ENCODE measurements at regions not wholly inside any gene's neighbourhood (a gene's known extent, or its start where the extent isn't known, plus 50 kb on each side); places are given as distances from the start of the nearest gene placed in this dataset.

GRCh38 chr11:134582770-134583095 is 170.7 kb upstream of the B3GAT1 start:
- Histone ChIP-seq H3K4me1 (ENCODE audit: control insufficient read depth in 2 of 3, insufficient read depth in 2 of 3, low read depth in 1 of 3, low read length in 3 of 3) (peaks cover 0 to 7% (median 0%) of the 10 kb centered on the region in 3 donors), H3K36me3 (ENCODE audit: control insufficient read depth in 2 of 3, insufficient read depth in 3 of 3, low read length in 3 of 3) (no peaks in the 10 kb centered on the region), H3K27ac (ENCODE audit: low read depth in 2 of 2, low read length in 2 of 2) (no peak overlapping the region), H3K9me3 (ENCODE audit: control insufficient read depth in 2 of 3, insufficient read depth in 1 of 3, low read length in 3 of 3) (no peaks in the 10 kb centered on the region), H3K27me3 (ENCODE audit: control insufficient read depth, insufficient read depth, low read length) (no peaks in the 10 kb centered on the region), H3K9ac (ENCODE audit: low read length in 3 of 3) (no peak overlapping the region), H3K4me3 (ENCODE audit: low read length in 3 of 3) (no peak overlapping the region)
- DNase-seq (no peak), FAIRE-seq (no peak)
- intact Hi-C loops (cut with DNase I), result no loop called here
- no peak for TF ChIP-seq CTCF (IDR thresholded peaks at IDR 0.05; ENCODE audit: borderline replicate concordance, extremely low read depth, insufficient read depth)

- Histone ChIP-seq H3K9me3 (ENCODE audit: control insufficient read depth in 2 of 3, insufficient read depth in 1 of 3, low read length in 3 of 3) (no peaks in the 10 kb centered on the region), H3K4me1 (ENCODE audit: control insufficient read depth in 2 of 3, insufficient read depth in 2 of 3, low read depth in 1 of 3, low read length in 3 of 3) (peaks cover 0 to 7% (median 0%) of the 10 kb centered on the region in 3 donors), H3K36me3 (ENCODE audit: control insufficient read depth in 2 of 3, insufficient read depth in 3 of 3, low read length in 3 of 3) (no peaks in the 10 kb centered on the region), H3K27ac (ENCODE audit: low read depth in 2 of 2, low read length in 2 of 2) (no peak overlapping the region), H3K9ac (ENCODE audit: low read length in 3 of 3) (no peak overlapping the region), H3K4me3 (ENCODE audit: low read length in 3 of 3) (no peak overlapping the region), H3K27me3 (ENCODE audit: control insufficient read depth, insufficient read depth, low read length) (no peaks in the 10 kb centered on the region)
- intact Hi-C loops (cut with DNase I), result no loop called here
- no peak for TF ChIP-seq CTCF (IDR thresholded peaks at IDR 0.05; ENCODE audit: borderline replicate concordance, extremely low read depth, insufficient read depth)
- DNase-seq (no peak), FAIRE-seq (no peak)
Observed at GRCh38 chr11:134581966-134582769, 170.1 kb upstream of the B3GAT1 start.

GRCh38 chr11:134581121-134581626 is 169.1 kb upstream of the B3GAT1 start:
- Histone ChIP-seq H3K9ac (ENCODE audit: low read length in 3 of 3) (no peak overlapping the region), H3K27me3 (ENCODE audit: control insufficient read depth, insufficient read depth, low read length) (no peaks in the 10 kb centered on the region), H3K36me3 (ENCODE audit: control insufficient read depth in 2 of 3, insufficient read depth in 3 of 3, low read length in 3 of 3) (no peaks in the 10 kb centered on the region), H3K4me3 (ENCODE audit: low read length in 3 of 3) (no peak overlapping the region), H3K9me3 (ENCODE audit: control insufficient read depth in 2 of 3, insufficient read depth in 1 of 3, low read length in 3 of 3) (no peaks in the 10 kb centered on the region), H3K4me1 (ENCODE audit: control insufficient read depth in 2 of 3, insufficient read depth in 2 of 3, low read depth in 1 of 3, low read length in 3 of 3) (peaks cover 0 to 7% (median 0%) of the 10 kb centered on the region in 3 donors), H3K27ac (ENCODE audit: low read depth in 2 of 2, low read length in 2 of 2) (no peak overlapping the region)
- DNase-seq, result no peak
- no peak for FAIRE-seq
- intact Hi-C loops (cut with DNase I), result no loop called here
- TF ChIP-seq CTCF (IDR thresholded peaks at IDR 0.05; ENCODE audit: borderline replicate concordance, extremely low read depth, insufficient read depth), result no peak
